Endodermal cell (in vitro differentiated cells): ENCODE measurements at regions not wholly inside any gene's neighbourhood (a gene's known extent, or its start where the extent isn't known, plus 50 kb on each side); places are given as distances from the start of the nearest gene placed in this dataset.

Experiments
- DNase-seq: peaks from one replicate; pipeline ENCODE4 v3.0.0-alpha.2; 2017
- H3K27ac ChIP-seq: 2 replicates; pipeline ENCODE4 v1.5.1; 2013; ENCODE audit warnings: mild to moderate bottlenecking, low read depth, low read length, moderate library complexity
- H3K27me3 ChIP-seq: 2 replicates; pipeline ENCODE4 v1.6.1; 2013; ENCODE audit warnings: mild to moderate bottlenecking, low read length, moderate library complexity; ENCODE audit not compliant: insufficient read depth, control insufficient read depth, poor library complexity, severe bottlenecking
- H3K36me3 ChIP-seq: 2 replicates; pipeline ENCODE4 v1.7.0; 2013; ENCODE audit warnings: mild to moderate bottlenecking, low read length, moderate library complexity; ENCODE audit not compliant: control insufficient read depth, insufficient read depth
- H3K4me1 ChIP-seq: one replicate; pipeline ENCODE4 v1.7.0; 2013; ENCODE audit warnings: low read length; ENCODE audit not compliant: control insufficient read depth, insufficient read depth
- H3K4me3 ChIP-seq: 2 replicates; pipeline ENCODE4 v1.5.1; 2013; ENCODE audit warnings: mild to moderate bottlenecking, low read length, moderate library complexity
- H3K9ac ChIP-seq: 2 replicates; pipeline ENCODE4 v1.6.1; 2013; ENCODE audit warnings: mild to moderate bottlenecking, low read length, moderate library complexity; ENCODE audit not compliant: poor library complexity, severe bottlenecking; ENCODE audit errors: extremely low read depth
- H3K9me3 ChIP-seq: 2 replicates; pipeline ENCODE4 v1.6.1; 2013; ENCODE audit warnings: mild to moderate bottlenecking, low read length, moderate library complexity; ENCODE audit not compliant: control insufficient read depth
- H3K27ac Mint-ChIP-seq: 2 replicates; pipeline ENCODE4 v1.8.0; 2020; ENCODE audit warnings: mixed read lengths
- H3K27me3 Mint-ChIP-seq: 2 replicates; pipeline ENCODE4 v1.8.0; 2021; ENCODE audit warnings: mild to moderate bottlenecking, mixed read lengths; ENCODE audit not compliant: insufficient read depth
- H3K36me3 Mint-ChIP-seq: 2 replicates; pipeline ENCODE4 v1.8.0; 2020; ENCODE audit warnings: low read depth, mixed read lengths
- H3K4me1 Mint-ChIP-seq: 2 replicates; pipeline ENCODE4 v1.8.0; 2020; ENCODE audit warnings: mixed read lengths
- H3K4me3 Mint-ChIP-seq: 2 replicates; pipeline ENCODE4 v1.8.0; 2020; ENCODE audit warnings: mild to moderate bottlenecking, moderate library complexity, mixed read lengths
- H3K9me3 Mint-ChIP-seq: 2 replicates; pipeline ENCODE4 v1.8.0; 2020; ENCODE audit warnings: mild to moderate bottlenecking, mixed read lengths
- WGBS, 2 experiments: methylation state at CpG; one replicate each; pipeline versions ENCODE4 v1.1.5 to v1.1.7; 2013; ENCODE audit warnings: missing lambda C conversion rate in 2 of 2, mixed read lengths in 1 of 2; ENCODE audit not compliant: insufficient coverage in 1 of 2, insufficient read length in 1 of 2; 5-methylcytosine and 5-hydroxymethylcytosine counted together
- TF ChIP-seq, protein P1 (sequence below): fragments of 200-600 bp; sonication (generic); conservative IDR thresholded peaks from 2 replicates; pipeline ENCODE4 v1.5.0; 2021; ENCODE audit warnings: antibody characterized with exemption, mild to moderate bottlenecking

DNA sequence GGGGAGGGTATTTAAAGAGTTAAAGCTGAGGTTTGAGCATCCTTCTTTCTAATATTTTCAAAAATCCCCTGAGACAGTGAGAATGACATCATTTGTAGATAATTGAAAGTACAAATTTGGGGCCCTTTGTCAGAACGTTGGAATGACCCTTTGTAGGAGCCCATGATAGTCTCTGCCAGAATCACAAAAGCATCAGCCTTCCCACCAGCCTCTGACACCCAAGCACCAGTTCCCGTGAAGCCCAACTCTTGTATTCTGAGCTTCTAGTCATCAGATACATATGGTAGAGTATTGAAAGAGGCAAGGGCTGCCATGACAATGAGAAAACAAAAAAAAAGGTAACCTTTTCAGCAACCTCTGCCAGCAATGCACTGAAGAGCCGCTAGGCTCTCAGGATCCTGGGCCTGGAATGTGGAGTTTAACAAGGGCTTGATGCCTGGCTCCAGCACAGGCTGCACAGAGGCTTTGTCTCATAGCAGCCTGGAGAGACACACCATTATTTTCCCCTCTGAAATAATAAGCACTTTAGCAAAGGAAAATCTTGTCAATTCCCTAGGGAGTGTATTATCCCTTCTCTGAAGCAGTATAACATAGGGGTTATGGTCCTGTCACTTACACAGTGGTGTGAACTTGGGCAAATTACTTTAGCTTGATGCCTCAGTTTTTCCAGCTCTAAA lies 114.4 kb downstream of the ZNF608 start:
- Mint-ChIP-seq H3K4me3 (no peak overlapping the region), H3K9me3 (no peaks in the 10 kb centered on the region), H3K4me1 (peaks cover 60% of the 10 kb centered on the region), H3K27ac (peak overlapping the region; percentile 87), H3K27me3 (no peaks in the 10 kb centered on the region), H3K36me3 (peaks cover 58% of the 10 kb centered on the region)
- H3K27me3 ChIP-seq: no peaks in the 10 kb centered on the region
- TF ChIP-seq, protein P1, sequence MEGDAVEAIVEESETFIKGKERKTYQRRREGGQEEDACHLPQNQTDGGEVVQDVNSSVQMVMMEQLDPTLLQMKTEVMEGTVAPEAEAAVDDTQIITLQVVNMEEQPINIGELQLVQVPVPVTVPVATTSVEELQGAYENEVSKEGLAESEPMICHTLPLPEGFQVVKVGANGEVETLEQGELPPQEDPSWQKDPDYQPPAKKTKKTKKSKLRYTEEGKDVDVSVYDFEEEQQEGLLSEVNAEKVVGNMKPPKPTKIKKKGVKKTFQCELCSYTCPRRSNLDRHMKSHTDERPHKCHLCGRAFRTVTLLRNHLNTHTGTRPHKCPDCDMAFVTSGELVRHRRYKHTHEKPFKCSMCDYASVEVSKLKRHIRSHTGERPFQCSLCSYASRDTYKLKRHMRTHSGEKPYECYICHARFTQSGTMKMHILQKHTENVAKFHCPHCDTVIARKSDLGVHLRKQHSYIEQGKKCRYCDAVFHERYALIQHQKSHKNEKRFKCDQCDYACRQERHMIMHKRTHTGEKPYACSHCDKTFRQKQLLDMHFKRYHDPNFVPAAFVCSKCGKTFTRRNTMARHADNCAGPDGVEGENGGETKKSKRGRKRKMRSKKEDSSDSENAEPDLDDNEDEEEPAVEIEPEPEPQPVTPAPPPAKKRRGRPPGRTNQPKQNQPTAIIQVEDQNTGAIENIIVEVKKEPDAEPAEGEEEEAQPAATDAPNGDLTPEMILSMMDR: peak; percentile 35
- no peak overlapping the region for H3K4me3 ChIP-seq
- H3K9me3 ChIP-seq: no peaks in the 10 kb centered on the region
- WGBS, 2 experiments: 50 to 90% methylated on average over 1 to 3 of the region's 3 CpGs
- peak overlapping the region; percentile 74 for H3K27ac ChIP-seq
- no peak for DNase-seq
- H3K36me3 ChIP-seq: peaks cover 53% of the 10 kb centered on the region
- H3K4me1 ChIP-seq: peaks cover 26% of the 10 kb centered on the region
- no peak overlapping the region for H3K9ac ChIP-seq

DNA sequence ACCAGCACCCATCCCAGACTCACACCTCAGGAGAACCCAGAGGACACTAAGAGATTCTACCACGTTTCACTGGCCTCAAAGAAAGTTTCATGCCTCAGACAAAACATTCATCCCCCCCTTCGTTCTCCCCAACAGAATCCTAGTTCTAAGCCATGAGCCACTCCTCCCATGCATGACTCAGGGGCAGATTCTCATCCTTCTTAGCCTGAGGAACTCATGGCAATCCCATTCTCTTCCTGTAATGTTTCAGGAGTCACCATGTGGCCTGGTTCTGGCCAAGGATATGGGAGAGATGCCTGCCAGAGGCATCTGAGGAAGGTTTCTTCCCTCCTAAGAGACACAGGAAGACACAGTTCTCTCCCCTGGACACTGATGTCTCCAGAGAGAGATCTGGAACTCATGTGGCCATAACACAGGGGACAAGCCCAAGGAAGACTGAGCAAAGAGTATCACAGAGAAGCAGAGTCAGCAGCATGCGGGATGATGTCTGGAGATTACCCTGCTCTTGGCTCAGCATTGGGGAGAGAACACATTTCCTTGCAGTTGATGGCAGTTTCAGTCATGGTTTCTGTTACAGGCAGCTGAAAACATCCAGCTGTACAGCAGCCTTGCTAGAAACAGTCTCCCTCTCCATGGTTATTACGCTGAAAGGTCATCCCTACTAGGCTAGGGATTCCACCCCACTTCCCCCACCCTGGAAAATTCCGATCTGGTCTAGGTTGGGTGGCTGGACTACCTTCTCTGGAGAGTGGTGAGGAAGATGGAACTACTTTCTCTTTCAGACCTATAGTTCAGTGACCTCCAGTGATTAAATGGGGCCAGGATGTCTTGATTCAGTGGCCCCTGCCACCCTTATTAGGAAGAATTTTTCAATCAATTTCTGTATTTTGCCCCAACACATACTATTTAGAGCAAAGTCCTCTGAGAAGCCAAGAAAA lies 115.4 kb downstream of the ZNF608 start:
- H3K4me1 Mint-ChIP-seq: peaks cover 60% of the 10 kb centered on the region

More for the DNA sequence above, 115.4 kb downstream of the ZNF608 start:
- no peak overlapping the region for H3K9ac ChIP-seq
- Mint-ChIP-seq H3K36me3 (peaks cover 56% of the 10 kb centered on the region), H3K4me3 (no peak overlapping the region), H3K27me3 (no peaks in the 10 kb centered on the region), H3K9me3 (no peaks in the 10 kb centered on the region), H3K27ac (peak overlapping the region; percentile 78)
- WGBS, 2 experiments: 88 to 93% methylated on average over 3 to 5 of the region's 5 CpGs
- TF ChIP-seq, protein P1: no peak
- peaks cover 43% of the 10 kb centered on the region for H3K36me3 ChIP-seq
- no peak overlapping the region for H3K4me3 ChIP-seq
- H3K4me1 ChIP-seq: peaks cover 26% of the 10 kb centered on the region
- DNase-seq: no peak
- H3K27ac ChIP-seq: no peak overlapping the region
- H3K9me3 ChIP-seq: no peaks in the 10 kb centered on the region
- no peaks in the 10 kb centered on the region for H3K27me3 ChIP-seq
